ENCODE measurements at regions not wholly inside any gene's neighbourhood (a gene's known extent, or its start where the extent isn't known, plus 50 kb on each side); places are given as distances from the start of the nearest gene placed in this dataset.

DNA sequence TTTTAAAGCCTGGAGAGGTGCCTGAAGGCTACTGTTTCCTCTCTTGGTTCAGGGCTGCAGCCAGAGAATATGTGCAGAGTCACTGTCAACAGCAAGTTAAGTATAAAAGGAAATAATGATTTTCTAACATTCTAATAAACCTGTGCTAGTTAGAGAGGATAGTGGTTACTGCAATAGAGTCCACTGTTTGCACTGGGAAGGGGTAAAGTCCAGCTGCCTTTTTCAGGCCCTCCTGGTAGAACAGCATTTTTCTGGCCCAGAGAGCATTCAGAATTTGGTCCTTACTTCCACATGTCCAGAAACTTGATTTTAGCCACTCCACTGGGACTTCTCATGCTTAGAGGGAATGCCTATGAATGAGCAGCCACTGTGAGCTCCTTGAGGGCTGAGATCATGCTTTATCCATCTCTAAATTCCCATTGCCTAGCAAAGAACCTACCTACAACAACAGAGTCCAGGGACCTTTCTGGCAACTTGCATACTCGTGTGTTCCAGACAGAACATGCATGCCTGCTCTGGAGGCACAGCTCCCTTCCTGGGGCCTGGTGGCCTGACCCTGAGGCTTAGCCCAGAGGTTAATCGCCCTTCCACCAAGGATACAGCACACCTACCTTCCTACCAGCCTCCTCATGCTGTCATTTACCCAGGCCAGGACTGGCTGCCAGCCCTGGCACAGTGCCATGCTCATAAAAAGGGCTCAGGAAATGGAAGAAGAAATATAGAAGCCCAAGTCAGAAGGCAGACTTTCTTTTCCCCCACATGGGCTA is 50.3 kb upstream of the ATP13A3 start:
- Histone ChIP-seq H3K9ac (ENCODE audit: low read depth in 1 of 2, low read length in 2 of 2) (no peak overlapping the region), H3K36me3 (ENCODE audit: control insufficient read depth in 1 of 2, insufficient read depth in 2 of 2, low read length in 2 of 2) (no peaks in the 10 kb centered on the region), H3K27ac (ENCODE audit: low read depth, low read length) (peak overlapping the region; percentile 15), H3K4me1 (ENCODE audit: control insufficient read depth in 1 of 2, insufficient read depth in 2 of 2, low read length in 2 of 2) (peaks cover 13 to 14% of the 10 kb centered on the region in 2 donors), H3K4me3 (ENCODE audit: low read depth in 1 of 2, low read length in 2 of 2) (peak overlapping the region in 1 of 2 donors; percentile 21), H3K9me3 (ENCODE audit: control insufficient read depth in 1 of 2, low read length in 2 of 2) (peaks cover 5 to 7% of the 10 kb centered on the region in 2 donors), H3K27me3 (ENCODE audit: control insufficient read depth in 1 of 2, insufficient read depth in 2 of 2, low read length in 2 of 2) (no peaks in the 10 kb centered on the region)

Measured in duodenal mucosa (tissue), 2 donors.